C4-2B (cell line): ENCODE measurements at regions not wholly inside any gene's neighbourhood (a gene's known extent, or its start where the extent isn't known, plus 50 kb on each side); places are given as distances from the start of the nearest gene placed in this dataset.

Experiments used
- H3K27ac ChIP-seq: fragments of 450-650 bp; 2 replicates; pipeline ENCODE4 v1.5.1; 2017
- ZFX ChIP-seq: fragments of 450-650 bp; IDR thresholded peaks from 2 replicates; pipeline ENCODE4 v1.6.1; 2017
- TF ChIP-seq, protein P1 (sequence below): fragments of 450-650 bp; conservative IDR thresholded peaks from 2 replicates; pipeline ENCODE4 v1.5.1; 2017; ENCODE audit warnings: mild to moderate bottlenecking

- no peak overlapping the region for H3K27ac ChIP-seq
- TF ChIP-seq, protein P1, sequence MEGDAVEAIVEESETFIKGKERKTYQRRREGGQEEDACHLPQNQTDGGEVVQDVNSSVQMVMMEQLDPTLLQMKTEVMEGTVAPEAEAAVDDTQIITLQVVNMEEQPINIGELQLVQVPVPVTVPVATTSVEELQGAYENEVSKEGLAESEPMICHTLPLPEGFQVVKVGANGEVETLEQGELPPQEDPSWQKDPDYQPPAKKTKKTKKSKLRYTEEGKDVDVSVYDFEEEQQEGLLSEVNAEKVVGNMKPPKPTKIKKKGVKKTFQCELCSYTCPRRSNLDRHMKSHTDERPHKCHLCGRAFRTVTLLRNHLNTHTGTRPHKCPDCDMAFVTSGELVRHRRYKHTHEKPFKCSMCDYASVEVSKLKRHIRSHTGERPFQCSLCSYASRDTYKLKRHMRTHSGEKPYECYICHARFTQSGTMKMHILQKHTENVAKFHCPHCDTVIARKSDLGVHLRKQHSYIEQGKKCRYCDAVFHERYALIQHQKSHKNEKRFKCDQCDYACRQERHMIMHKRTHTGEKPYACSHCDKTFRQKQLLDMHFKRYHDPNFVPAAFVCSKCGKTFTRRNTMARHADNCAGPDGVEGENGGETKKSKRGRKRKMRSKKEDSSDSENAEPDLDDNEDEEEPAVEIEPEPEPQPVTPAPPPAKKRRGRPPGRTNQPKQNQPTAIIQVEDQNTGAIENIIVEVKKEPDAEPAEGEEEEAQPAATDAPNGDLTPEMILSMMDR, result no peak
- TF ChIP-seq ZFX, result no peak
Measured at GRCh38 chr2:172214252-172214651, 111.6 kb upstream of the DLX2 start.

- no peak overlapping the region for H3K27ac ChIP-seq
- TF ChIP-seq ZFX, result no peak
- TF ChIP-seq, protein P1, result no peak
Measured at GRCh38 chr2:172215172-172215935, 112.7 kb upstream of the DLX2 start.

DNA sequence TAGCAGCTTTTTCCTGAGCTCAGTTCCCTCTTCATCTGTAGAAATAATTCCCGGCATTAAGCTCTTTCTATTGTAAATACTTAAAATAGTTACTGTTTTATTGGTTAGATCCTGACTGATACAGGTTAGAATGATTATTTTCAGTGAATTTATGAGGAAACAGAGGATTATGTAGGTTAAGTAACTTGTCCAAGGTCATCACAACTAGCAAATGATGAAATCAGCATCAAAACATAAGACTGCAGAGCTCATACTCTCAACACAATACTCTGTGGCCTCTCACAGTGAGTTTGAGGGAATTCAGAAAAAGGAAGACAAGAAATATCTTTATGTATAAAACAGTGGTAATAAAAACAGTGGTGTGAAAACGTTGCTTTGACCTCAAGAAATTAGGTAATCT lies 113.2 kb upstream of the DLX2 start:
- TF ChIP-seq, protein P1, result no peak
- TF ChIP-seq ZFX, result no peak
- H3K27ac ChIP-seq, result no peak overlapping the region

- H3K27ac ChIP-seq, result no peak overlapping the region
- TF ChIP-seq ZFX, result no peak
- TF ChIP-seq, protein P1, result no peak
Measured at GRCh38 chr2:172216477-172216876, 113.8 kb upstream of the DLX2 start.

GRCh38 chr2:172219201-172219600 lies 116.5 kb upstream of the DLX2 start:
- H3K27ac ChIP-seq, result no peak overlapping the region
- TF ChIP-seq, protein P1, result no peak
- TF ChIP-seq ZFX, result no peak

- no peak for TF ChIP-seq ZFX
- TF ChIP-seq, protein P1, result no peak
- no peak overlapping the region for H3K27ac ChIP-seq
Measured at GRCh38 chr2:172220121-172220520, 117.4 kb upstream of the DLX2 start.

DNA sequence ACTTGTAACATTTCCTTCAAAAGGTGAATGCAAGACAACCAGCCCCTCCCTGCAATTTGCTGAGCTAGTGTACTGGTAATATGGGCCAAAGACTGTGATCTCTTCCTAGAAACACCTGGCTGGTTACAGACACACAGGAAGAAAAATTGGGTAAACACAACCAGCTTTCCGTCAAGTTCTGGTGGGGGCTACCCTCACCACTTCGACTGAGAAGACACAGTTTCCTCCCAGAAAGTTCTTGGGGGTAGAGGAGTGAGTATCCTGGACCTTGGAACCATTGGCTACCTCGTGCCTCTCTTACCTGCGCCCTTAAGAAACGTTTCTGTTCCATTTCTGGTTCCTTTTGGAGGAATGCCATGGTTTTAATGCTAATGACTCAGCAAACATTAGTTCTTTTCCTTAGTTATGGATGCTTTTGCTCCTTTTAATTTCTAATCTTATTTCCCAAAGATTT lies 120.9 kb upstream of the DLX2 start:
- TF ChIP-seq, protein P1, result no peak
- no peak for TF ChIP-seq ZFX
- no peak overlapping the region for H3K27ac ChIP-seq
